Kidney epithelial cell (primary cell): ENCODE measurements at regions not wholly inside any gene's neighbourhood (a gene's known extent, or its start where the extent isn't known, plus 50 kb on each side); places are given as distances from the start of the nearest gene placed in this dataset.

Experiments used
- DNase-seq: peaks from one replicate; pipeline ENCODE4 v3.0.0-alpha.2; 2010; ENCODE audit warnings: low read depth
- H3K27me3 ChIP-seq: 2 replicates; pipeline ENCODE4 v1.6.0; 2011; ENCODE audit warnings: low read length; ENCODE audit not compliant: control insufficient read depth, insufficient read depth
- H3K36me3 ChIP-seq: 2 replicates; pipeline ENCODE4 v1.5.1; 2011; ENCODE audit warnings: low read length; ENCODE audit not compliant: control insufficient read depth, insufficient read depth
- H3K4me3 ChIP-seq: 2 replicates; pipeline ENCODE4 v1.5.1; 2011; ENCODE audit warnings: low read depth, mild to moderate bottlenecking, control low read depth, low read length
- TF ChIP-seq, protein P1 (sequence below): IDR thresholded peaks from 2 replicates; pipeline ENCODE4 v1.5.1; 2011; ENCODE audit warnings: mild to moderate bottlenecking, moderate library complexity, low read length, control low read depth, inconsistent platforms; ENCODE audit not compliant: insufficient read depth, poor library complexity, severe bottlenecking

DNA sequence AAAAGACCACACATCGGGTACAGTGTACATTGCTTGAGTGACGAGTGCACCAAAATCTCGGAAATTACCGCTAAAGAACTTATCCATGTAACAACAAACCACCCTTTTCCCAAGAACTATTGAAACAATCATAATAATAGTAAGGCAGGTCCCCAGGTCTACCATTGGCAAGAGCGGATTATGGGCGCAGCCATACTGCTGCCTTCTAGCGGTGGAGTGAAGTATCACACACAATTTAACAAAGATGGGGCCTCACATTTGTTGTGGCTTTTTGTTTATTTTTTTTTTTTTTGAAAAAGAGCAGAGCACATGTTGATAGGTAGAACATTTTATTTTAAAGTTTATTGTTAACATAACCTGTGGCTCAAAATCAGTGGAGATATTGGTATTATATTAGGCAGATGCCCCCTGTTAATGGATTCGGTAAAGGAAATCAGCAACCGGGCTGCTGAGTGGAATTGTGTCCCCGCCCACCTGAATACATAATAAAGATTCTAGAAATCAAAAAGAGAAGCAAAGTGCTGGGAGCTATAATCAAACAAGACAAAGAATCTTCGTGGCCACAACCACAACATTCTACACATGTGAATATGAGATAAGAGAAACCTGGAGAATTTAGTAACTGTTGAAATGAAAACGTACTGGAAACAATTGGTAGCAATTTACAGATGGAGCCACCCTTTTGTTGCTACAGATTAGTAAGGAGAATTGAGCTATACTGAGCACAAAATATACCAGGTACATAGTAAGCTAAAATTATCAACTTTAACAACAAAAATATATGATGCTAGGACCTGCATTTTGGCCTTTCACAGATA is 94.2 kb upstream of the EXOC2 start:
- H3K4me3 ChIP-seq = no peak overlapping the region
- DNase-seq = no peak
- H3K36me3 ChIP-seq = no peaks in the 10 kb centered on the region
- H3K27me3 ChIP-seq = no peaks in the 10 kb centered on the region
- TF ChIP-seq, protein P1, sequence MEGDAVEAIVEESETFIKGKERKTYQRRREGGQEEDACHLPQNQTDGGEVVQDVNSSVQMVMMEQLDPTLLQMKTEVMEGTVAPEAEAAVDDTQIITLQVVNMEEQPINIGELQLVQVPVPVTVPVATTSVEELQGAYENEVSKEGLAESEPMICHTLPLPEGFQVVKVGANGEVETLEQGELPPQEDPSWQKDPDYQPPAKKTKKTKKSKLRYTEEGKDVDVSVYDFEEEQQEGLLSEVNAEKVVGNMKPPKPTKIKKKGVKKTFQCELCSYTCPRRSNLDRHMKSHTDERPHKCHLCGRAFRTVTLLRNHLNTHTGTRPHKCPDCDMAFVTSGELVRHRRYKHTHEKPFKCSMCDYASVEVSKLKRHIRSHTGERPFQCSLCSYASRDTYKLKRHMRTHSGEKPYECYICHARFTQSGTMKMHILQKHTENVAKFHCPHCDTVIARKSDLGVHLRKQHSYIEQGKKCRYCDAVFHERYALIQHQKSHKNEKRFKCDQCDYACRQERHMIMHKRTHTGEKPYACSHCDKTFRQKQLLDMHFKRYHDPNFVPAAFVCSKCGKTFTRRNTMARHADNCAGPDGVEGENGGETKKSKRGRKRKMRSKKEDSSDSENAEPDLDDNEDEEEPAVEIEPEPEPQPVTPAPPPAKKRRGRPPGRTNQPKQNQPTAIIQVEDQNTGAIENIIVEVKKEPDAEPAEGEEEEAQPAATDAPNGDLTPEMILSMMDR = peak; percentile 55

GRCh38 chr6:783966-784735 is 91.2 kb upstream of the EXOC2 start:
- H3K4me3 ChIP-seq = no peak overlapping the region
- H3K27me3 ChIP-seq = peaks cover 4% of the 10 kb centered on the region
- DNase-seq = no peak
- H3K36me3 ChIP-seq = no peaks in the 10 kb centered on the region
- TF ChIP-seq, protein P1 = no peak

- H3K4me3 ChIP-seq = no peak overlapping the region
- H3K27me3 ChIP-seq = peaks cover 4% of the 10 kb centered on the region
- H3K36me3 ChIP-seq = no peaks in the 10 kb centered on the region
- DNase-seq = no peak
- TF ChIP-seq, protein P1 = no peak
These were observed 89.2 kb upstream of the EXOC2 start for GRCh38 chr6:782141-782540.

- peaks cover 4% of the 10 kb centered on the region for H3K27me3 ChIP-seq
- no peak overlapping the region for H3K4me3 ChIP-seq
- no peaks in the 10 kb centered on the region for H3K36me3 ChIP-seq
- DNase-seq = no peak
- TF ChIP-seq, protein P1 = no peak
These were observed 88.5 kb upstream of the EXOC2 start for GRCh38 chr6:781350-781961.

DNA sequence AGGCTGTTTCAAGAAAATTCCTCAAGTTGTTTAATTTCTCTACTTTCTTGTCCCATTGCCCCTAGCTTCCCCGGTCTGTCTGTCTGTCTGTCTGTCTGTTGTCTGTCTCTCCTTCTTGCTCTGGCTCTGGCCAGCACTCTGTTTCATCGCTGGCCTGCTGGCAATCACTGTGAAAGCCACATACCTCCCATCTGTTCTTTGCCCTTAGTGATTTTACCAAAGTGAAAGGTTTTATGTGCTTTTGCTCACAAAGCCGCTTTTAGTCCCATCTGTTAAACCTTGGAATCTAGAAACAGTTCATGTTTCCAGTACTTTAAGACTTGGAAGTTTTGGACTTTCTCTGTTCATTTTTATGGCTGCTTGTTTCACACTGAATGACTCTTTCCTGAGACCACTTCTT is 87.8 kb upstream of the EXOC2 start:
- DNase-seq = no peak
- H3K4me3 ChIP-seq = no peak overlapping the region
- TF ChIP-seq, protein P1 = no peak
- peaks cover 4% of the 10 kb centered on the region for H3K27me3 ChIP-seq
- H3K36me3 ChIP-seq = no peaks in the 10 kb centered on the region
